ENCODE measurements at regions not wholly inside any gene's neighbourhood (a gene's known extent, or its start where the extent isn't known, plus 50 kb on each side); places are given as distances from the start of the nearest gene placed in this dataset.

- in situ Hi-C loops (cut with MboI): no loop called here
- Histone ChIP-seq H3K4me3 (no peak overlapping the region), H4K20me1 (ENCODE audit: control insufficient read depth, insufficient read depth) (no peaks in the 10 kb centered on the region), H3K4me1 (ENCODE audit: control insufficient read depth, insufficient read depth, low read length) (no peaks in the 10 kb centered on the region), H3K27me3 (replicated peaks in 1 of 2; ENCODE audit: control insufficient read depth in 2 of 2, insufficient read depth in 2 of 2, low read length in 1 of 2) (no peaks in the 10 kb centered on the region; a peak in 1 of 4 replicates), H3K9ac (ENCODE audit: control insufficient read depth, insufficient read depth, low read length) (no peak overlapping the region), H3K79me2 (ENCODE audit: control insufficient read depth, insufficient read depth, low read length) (no peaks in the 10 kb centered on the region), H3K4me2 (ENCODE audit: control insufficient read depth, insufficient read depth) (no peak overlapping the region), H2AFZ (ENCODE audit: control insufficient read depth, low read depth, low read length) (no peak overlapping the region), H3K27ac (ENCODE audit: control insufficient read depth, insufficient read depth) (no peak overlapping the region), H3K36me3 (ENCODE audit: control insufficient read depth in 2 of 2, insufficient read depth in 2 of 2, low read length in 1 of 2) (no peaks in the 10 kb centered on the region), H3K9me3 (replicated peaks; ENCODE audit: control insufficient read depth, insufficient read depth, low read length) (no peaks in the 10 kb centered on the region)
- ATAC-seq (no peak), DNase-seq (ENCODE audit: low read depth, low spot score) (no peak), FAIRE-seq (no peak)
- ChIA-PET RAD21 (ENCODE audit: unreplicated experiment) (no interaction called here), POLR2A (no interaction called here), SMC1A (ENCODE audit: uncharacterized antibody, unreplicated experiment) (no interaction called here), CTCF (no interaction called here)
- TF ChIP-seq USF2 (IDR thresholded peaks at IDR 0.05; ENCODE audit: borderline replicate concordance, low read depth, low read length) (no peak), YBX1 (IDR thresholded peaks at IDR 0.05) (no peak), MYB (IDR thresholded peaks at IDR 0.05; ENCODE audit: borderline replicate concordance, low read depth, low read length) (no peak), HDGF (IDR thresholded peaks at IDR 0.05) (no peak), IRF3 (IDR thresholded peaks at IDR 0.05) (no peak), EP300 (IDR thresholded peaks at IDR 0.05; ENCODE audit: borderline replicate concordance in 1 of 2, control insufficient read depth in 1 of 2, low read depth in 2 of 2, low read length in 2 of 2) (no peak), BACH1 (IDR thresholded peaks at IDR 0.05; ENCODE audit: borderline replicate concordance) (no peak), ZSCAN29 (IDR thresholded peaks at IDR 0.05) (no peak), HCFC1 (IDR thresholded peaks at IDR 0.05; ENCODE audit: low read length) (no peak), FOXK2 (IDR thresholded peaks at IDR 0.05) (no peak), STAT3 (IDR thresholded peaks at IDR 0.05; ENCODE audit: low read depth, low read length) (no peak), TCF12 (IDR thresholded peaks at IDR 0.05; ENCODE audit: low read depth, low read length) (no peak), MTA3 (IDR thresholded peaks at IDR 0.05; ENCODE audit: borderline replicate concordance, low read length) (no peak), REST (IDR thresholded peaks at IDR 0.05; ENCODE audit: low read depth, low read length) (no peak), ZBTB33 (IDR thresholded peaks at IDR 0.05) (no peak), IKZF2 (IDR thresholded peaks at IDR 0.05) (no peak), BCLAF1 (IDR thresholded peaks at IDR 0.05) (no peak)
- WGBS (ENCODE audit: insufficient coverage, insufficient replicate concordance, low lambda C conversion rate, missing lambda C conversion rate): 12% methylated on average over 4 of the region's 4 CpGs
- intact Hi-C loops (cut with micrococcal nuclease; ENCODE audit: unreplicated experiment): no loop called here
- BruUV-seq (replicated peaks): no TSS peak
Measured at GRCh38 chr17:68731465-68731864, 130.3 kb upstream of the FAM20A start.
